ENCODE measurements at regions not wholly inside any gene's neighbourhood (a gene's known extent, or its start where the extent isn't known, plus 50 kb on each side); places are given as distances from the start of the nearest gene placed in this dataset.

DNA sequence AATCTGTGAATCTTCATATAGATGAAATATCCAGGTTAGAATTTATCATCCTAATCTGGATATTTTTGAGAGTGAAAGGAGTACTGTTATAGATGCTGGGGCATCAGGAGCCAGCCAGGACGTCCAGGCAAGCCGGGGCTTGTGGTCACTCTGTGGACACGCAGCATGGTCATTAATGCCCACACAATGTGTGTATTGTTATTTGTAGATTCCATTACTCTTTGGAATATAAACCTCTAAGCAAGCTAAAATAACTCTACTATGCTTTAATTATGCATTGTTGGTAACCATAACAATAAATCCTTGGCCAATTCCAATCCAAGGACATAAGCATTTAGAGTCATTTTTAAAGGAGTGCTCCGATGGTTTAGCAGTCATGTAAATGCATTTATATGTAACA lies 137.9 kb downstream of the TM9SF2 start:
- no peak overlapping the region for H2AFZ ChIP-seq (ENCODE audit: insufficient read depth, low read depth, low read length, poor library complexity, severe bottlenecking)
- Mint-ChIP-seq H3K27me3 (ENCODE audit: low read depth in 3 of 3) (peaks cover 0 to 2% (median 0%) of the 10 kb centered on the region in 3 donors), H3K27ac (no peak overlapping the region), H3K4me1 (no peaks in the 10 kb centered on the region), H3K9me3 (no peaks in the 10 kb centered on the region), H3K4me3 (no peak overlapping the region), H3K36me3 (no peaks in the 10 kb centered on the region)
- intact Hi-C loops (cut with micrococcal nuclease): no loop called here
- H3K27me3 ChIP-seq (ENCODE audit: control insufficient read depth in 2 of 2, insufficient read depth in 2 of 2, low read length in 2 of 2): no peaks in the 10 kb centered on the region
- TF ChIP-seq, protein P1, sequence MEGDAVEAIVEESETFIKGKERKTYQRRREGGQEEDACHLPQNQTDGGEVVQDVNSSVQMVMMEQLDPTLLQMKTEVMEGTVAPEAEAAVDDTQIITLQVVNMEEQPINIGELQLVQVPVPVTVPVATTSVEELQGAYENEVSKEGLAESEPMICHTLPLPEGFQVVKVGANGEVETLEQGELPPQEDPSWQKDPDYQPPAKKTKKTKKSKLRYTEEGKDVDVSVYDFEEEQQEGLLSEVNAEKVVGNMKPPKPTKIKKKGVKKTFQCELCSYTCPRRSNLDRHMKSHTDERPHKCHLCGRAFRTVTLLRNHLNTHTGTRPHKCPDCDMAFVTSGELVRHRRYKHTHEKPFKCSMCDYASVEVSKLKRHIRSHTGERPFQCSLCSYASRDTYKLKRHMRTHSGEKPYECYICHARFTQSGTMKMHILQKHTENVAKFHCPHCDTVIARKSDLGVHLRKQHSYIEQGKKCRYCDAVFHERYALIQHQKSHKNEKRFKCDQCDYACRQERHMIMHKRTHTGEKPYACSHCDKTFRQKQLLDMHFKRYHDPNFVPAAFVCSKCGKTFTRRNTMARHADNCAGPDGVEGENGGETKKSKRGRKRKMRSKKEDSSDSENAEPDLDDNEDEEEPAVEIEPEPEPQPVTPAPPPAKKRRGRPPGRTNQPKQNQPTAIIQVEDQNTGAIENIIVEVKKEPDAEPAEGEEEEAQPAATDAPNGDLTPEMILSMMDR (IDR thresholded peaks at IDR 0.05): no peak
- H3K4me1 ChIP-seq (ENCODE audit: control insufficient read depth in 1 of 2, insufficient read depth in 2 of 2, low read length in 2 of 2): no peaks in the 10 kb centered on the region
- H3K27ac ChIP-seq (ENCODE audit: low read depth in 1 of 2, low read length in 2 of 2): no peak overlapping the region
- H3K9me3 ChIP-seq (replicated peaks in 1 of 2; ENCODE audit: control insufficient read depth in 1 of 2, insufficient read depth in 1 of 2, low read length in 2 of 2): no peaks in the 10 kb centered on the region
- no peak overlapping the region for H3K9ac ChIP-seq (ENCODE audit: insufficient read depth, low read length, poor library complexity, severe bottlenecking)
- no CpG with 5 or more reads among the region's 4 CpGs for WGBS (ENCODE audit: insufficient coverage)
- no peaks in the 10 kb centered on the region for H4K20me1 ChIP-seq (ENCODE audit: insufficient read depth, low read length)
- no peak for DNase-seq
- no peak overlapping the region for H3K4me3 ChIP-seq (replicated peaks in 1 of 3; ENCODE audit: low read depth in 2 of 3, low read length in 3 of 3)
- H3K79me2 ChIP-seq (ENCODE audit: insufficient read depth, low read length): no peaks in the 10 kb centered on the region
- H3K36me3 ChIP-seq (replicated peaks in 1 of 2; ENCODE audit: control insufficient read depth in 1 of 2, insufficient read depth in 2 of 2, low read length in 2 of 2): no peaks in the 10 kb centered on the region
- no peak overlapping the region for H3K4me2 ChIP-seq (replicated peaks; ENCODE audit: extremely low read depth, low read length, poor library complexity, severe bottlenecking)

GRCh38 chr13:99636728-99637353 lies 135.6 kb downstream of the TM9SF2 start:
- intact Hi-C loops (cut with micrococcal nuclease): no loop called here
- no peak overlapping the region for H3K4me3 Mint-ChIP-seq
- peaks cover 0 to 2% (median 2%) of the 10 kb centered on the region in 3 donors for H3K27me3 Mint-ChIP-seq (ENCODE audit: low read depth in 3 of 3)
- H3K9me3 ChIP-seq (replicated peaks in 1 of 2; ENCODE audit: control insufficient read depth in 1 of 2, insufficient read depth in 1 of 2, low read length in 2 of 2): peaks cover 0 to 10% of the 10 kb centered on the region in 2 donors
- WGBS (ENCODE audit: insufficient coverage): 100% methylated on average over 2 of the region's 7 CpGs
- no peaks in the 10 kb centered on the region for H3K36me3 ChIP-seq (replicated peaks in 1 of 2; ENCODE audit: control insufficient read depth in 1 of 2, insufficient read depth in 2 of 2, low read length in 2 of 2)
- H3K4me2 ChIP-seq (replicated peaks; ENCODE audit: extremely low read depth, low read length, poor library complexity, severe bottlenecking): no peak overlapping the region
- no peaks in the 10 kb centered on the region for H3K4me1 ChIP-seq (ENCODE audit: control insufficient read depth in 1 of 2, insufficient read depth in 2 of 2, low read length in 2 of 2)
- no peak overlapping the region for H3K9ac ChIP-seq (ENCODE audit: insufficient read depth, low read length, poor library complexity, severe bottlenecking)
- H2AFZ ChIP-seq (ENCODE audit: insufficient read depth, low read depth, low read length, poor library complexity, severe bottlenecking): no peak overlapping the region
- H3K4me1 Mint-ChIP-seq: no peaks in the 10 kb centered on the region
- H3K9me3 Mint-ChIP-seq: peaks cover 0 to 9% (median 4%) of the 10 kb centered on the region in 7 donors
- DNase-seq: no peak
- H4K20me1 ChIP-seq (ENCODE audit: insufficient read depth, low read length): no peaks in the 10 kb centered on the region
- no peak overlapping the region for H3K4me3 ChIP-seq (replicated peaks in 1 of 3; ENCODE audit: low read depth in 2 of 3, low read length in 3 of 3)
- no peak overlapping the region for H3K27ac ChIP-seq (ENCODE audit: low read depth in 1 of 2, low read length in 2 of 2)
- no peaks in the 10 kb centered on the region for H3K79me2 ChIP-seq (ENCODE audit: insufficient read depth, low read length)
- H3K27me3 ChIP-seq (ENCODE audit: control insufficient read depth in 2 of 2, insufficient read depth in 2 of 2, low read length in 2 of 2): no peaks in the 10 kb centered on the region
- TF ChIP-seq, protein P1 (IDR thresholded peaks at IDR 0.05): no peak
- H3K27ac Mint-ChIP-seq: no peak overlapping the region
- no peaks in the 10 kb centered on the region for H3K36me3 Mint-ChIP-seq
